Parathyroid adenoma (tissue), 2 donors: ENCODE measurements at regions not wholly inside any gene's neighbourhood (a gene's known extent, or its start where the extent isn't known, plus 50 kb on each side); places are given as distances from the start of the nearest gene placed in this dataset.

Experiments used
- H2AFZ ChIP-seq: fragments of 300-600 bp; sonication (generic); one replicate; pipeline ENCODE4 v1.7.0; 2017; ENCODE audit warnings: antibody characterized with exemption, mild to moderate bottlenecking
- H3K27ac ChIP-seq: fragments of 300-600 bp; sonication (generic); one replicate; pipeline ENCODE4 v1.7.0; 2017
- H3K27me3 ChIP-seq: fragments of 300-600 bp; sonication (generic); one replicate; pipeline ENCODE4 v1.7.0; 2017; ENCODE audit warnings: low read length; ENCODE audit not compliant: control insufficient read depth, insufficient read depth
- H3K36me3 ChIP-seq: fragments of 300-600 bp; sonication (generic); one replicate; pipeline ENCODE4 v1.7.0; 2017; ENCODE audit warnings: low read length; ENCODE audit not compliant: control insufficient read depth, insufficient read depth
- H3K4me1 ChIP-seq: fragments of 300-600 bp; sonication (generic); one replicate; pipeline ENCODE4 v1.7.0; 2017; ENCODE audit warnings: control low read depth
- H3K4me2 ChIP-seq: fragments of 300-600 bp; sonication (generic); one replicate; pipeline ENCODE4 v1.7.0; 2017; ENCODE audit warnings: low read length
- H3K4me3 ChIP-seq: fragments of 300-600 bp; sonication (generic); one replicate; pipeline ENCODE4 v1.7.0; 2017; ENCODE audit warnings: low read depth, low read length
- H3K79me2 ChIP-seq: fragments of 300-600 bp; sonication (generic); one replicate; pipeline ENCODE4 v1.7.0; 2017; ENCODE audit warnings: control low read depth
- H3K9ac ChIP-seq: fragments of 300-600 bp; sonication (generic); one replicate; pipeline ENCODE4 v1.7.0; 2017; ENCODE audit warnings: mild to moderate bottlenecking
- H3K9me3 ChIP-seq: fragments of 300-600 bp; sonication (generic); one replicate; pipeline ENCODE4 v1.7.0; 2017; ENCODE audit warnings: low read length; ENCODE audit not compliant: control insufficient read depth
- TF ChIP-seq, protein P1 (sequence below): fragments of 300-600 bp; sonication (generic); IDR thresholded peaks from one replicate; pipeline ENCODE4 v1.7.0; 2017; ENCODE audit warnings: antibody characterized with exemption, mild to moderate bottlenecking
- donor health status: primary hyperparathyroidism.

DNA sequence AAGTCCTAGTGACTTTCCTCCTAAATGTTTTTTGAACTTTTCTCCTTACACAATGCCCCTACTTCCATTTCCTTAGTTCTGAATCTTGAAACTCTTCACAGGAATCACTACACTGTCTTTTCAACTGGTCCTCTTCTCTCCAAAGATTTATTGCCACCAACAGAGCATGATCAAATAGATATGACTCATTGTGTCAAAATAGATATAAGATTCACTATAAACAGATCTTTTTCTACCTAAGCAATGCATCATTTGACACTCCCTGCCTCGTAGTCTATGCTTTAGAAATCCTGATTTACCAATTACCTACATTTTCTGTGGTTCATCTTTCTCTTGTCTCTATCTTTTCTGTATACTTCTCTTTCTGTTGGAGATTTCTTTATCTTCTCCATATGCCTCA lies 789.6 kb upstream of the SLIT2 start:
- TF ChIP-seq, protein P1, sequence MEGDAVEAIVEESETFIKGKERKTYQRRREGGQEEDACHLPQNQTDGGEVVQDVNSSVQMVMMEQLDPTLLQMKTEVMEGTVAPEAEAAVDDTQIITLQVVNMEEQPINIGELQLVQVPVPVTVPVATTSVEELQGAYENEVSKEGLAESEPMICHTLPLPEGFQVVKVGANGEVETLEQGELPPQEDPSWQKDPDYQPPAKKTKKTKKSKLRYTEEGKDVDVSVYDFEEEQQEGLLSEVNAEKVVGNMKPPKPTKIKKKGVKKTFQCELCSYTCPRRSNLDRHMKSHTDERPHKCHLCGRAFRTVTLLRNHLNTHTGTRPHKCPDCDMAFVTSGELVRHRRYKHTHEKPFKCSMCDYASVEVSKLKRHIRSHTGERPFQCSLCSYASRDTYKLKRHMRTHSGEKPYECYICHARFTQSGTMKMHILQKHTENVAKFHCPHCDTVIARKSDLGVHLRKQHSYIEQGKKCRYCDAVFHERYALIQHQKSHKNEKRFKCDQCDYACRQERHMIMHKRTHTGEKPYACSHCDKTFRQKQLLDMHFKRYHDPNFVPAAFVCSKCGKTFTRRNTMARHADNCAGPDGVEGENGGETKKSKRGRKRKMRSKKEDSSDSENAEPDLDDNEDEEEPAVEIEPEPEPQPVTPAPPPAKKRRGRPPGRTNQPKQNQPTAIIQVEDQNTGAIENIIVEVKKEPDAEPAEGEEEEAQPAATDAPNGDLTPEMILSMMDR: no peak

DNA sequence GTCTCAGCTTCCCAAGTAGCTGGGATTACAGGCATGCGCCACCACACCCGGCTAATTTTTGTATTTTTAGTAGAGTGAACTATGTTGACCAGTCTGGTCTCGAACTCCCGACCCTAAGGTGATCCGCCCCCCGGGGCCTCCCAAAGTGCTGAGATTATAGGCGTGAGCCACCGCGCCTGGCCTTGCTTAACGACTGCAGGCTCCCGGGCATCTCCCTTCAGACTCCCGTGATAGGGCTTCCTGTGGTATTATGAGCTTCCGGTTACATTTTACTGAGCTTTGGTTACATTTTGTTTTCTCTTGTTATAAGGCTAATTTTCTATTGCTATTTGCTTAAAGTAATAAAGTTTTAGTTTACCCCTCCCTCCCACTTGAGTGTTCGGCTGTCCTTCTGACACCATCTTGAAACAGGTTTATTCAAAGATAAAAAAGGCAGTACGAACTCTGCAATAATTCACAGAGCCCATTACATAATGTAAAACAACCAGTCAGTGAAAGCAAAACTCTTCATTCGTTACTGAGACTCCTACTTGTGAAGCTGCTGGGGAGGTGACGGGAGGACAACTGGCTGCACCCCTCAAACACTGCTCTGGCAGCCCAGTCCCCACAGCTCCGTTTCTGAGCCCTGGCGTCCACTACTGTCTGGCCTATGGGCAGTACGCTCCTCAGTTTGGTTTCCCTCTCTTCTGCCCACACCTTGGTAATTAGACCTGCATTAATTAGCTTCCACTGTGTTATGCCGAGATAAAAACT lies 795.7 kb upstream of the SLIT2 start:
- no peaks in the 10 kb centered on the region for H3K4me1 ChIP-seq
- TF ChIP-seq, protein P1: no peak
- H3K27ac ChIP-seq: no peak overlapping the region
- no peaks in the 10 kb centered on the region for H3K27me3 ChIP-seq
- H3K4me2 ChIP-seq: no peak overlapping the region
- no peak overlapping the region for H3K9ac ChIP-seq
- H3K4me3 ChIP-seq: no peak overlapping the region
- H3K36me3 ChIP-seq: no peaks in the 10 kb centered on the region
- no peaks in the 10 kb centered on the region for H3K9me3 ChIP-seq
- H3K79me2 ChIP-seq: no peaks in the 10 kb centered on the region
- no peak overlapping the region for H2AFZ ChIP-seq

More for the DNA sequence above, 789.6 kb upstream of the SLIT2 start:
- H3K9me3 ChIP-seq: no peaks in the 10 kb centered on the region
- H3K27ac ChIP-seq: no peak overlapping the region
- no peak overlapping the region for H3K4me2 ChIP-seq
- no peaks in the 10 kb centered on the region for H3K27me3 ChIP-seq
- H3K4me1 ChIP-seq: no peaks in the 10 kb centered on the region
- no peaks in the 10 kb centered on the region for H3K36me3 ChIP-seq
- no peak overlapping the region for H2AFZ ChIP-seq
- H3K9ac ChIP-seq: no peak overlapping the region
- H3K4me3 ChIP-seq: no peak overlapping the region
- no peaks in the 10 kb centered on the region for H3K79me2 ChIP-seq

DNA sequence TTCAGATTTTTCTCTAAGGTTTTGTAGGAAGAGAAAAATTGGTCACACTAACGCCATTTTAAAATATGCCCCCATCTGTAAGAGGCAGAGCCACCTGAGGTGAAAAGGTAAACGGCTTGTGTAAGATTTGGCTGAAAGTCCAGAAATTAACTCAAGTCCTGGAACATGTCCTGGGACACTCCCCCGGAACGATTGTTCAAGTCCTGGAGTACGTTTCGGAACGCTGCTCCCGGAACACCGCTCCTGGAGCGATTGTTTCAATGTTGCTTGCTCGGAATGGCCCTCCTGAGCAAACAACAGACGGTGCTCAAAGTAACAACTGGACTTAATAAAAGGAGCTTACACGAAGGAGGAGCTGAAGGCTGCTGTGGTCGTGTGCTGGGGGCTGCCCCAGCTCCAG lies 796.5 kb upstream of the SLIT2 start:
- no peaks in the 10 kb centered on the region for H3K79me2 ChIP-seq
- H3K4me3 ChIP-seq: no peak overlapping the region
- no peaks in the 10 kb centered on the region for H3K9me3 ChIP-seq
- H3K9ac ChIP-seq: no peak overlapping the region
- no peaks in the 10 kb centered on the region for H3K4me1 ChIP-seq
- no peak overlapping the region for H3K27ac ChIP-seq
- H3K4me2 ChIP-seq: no peak overlapping the region
- no peaks in the 10 kb centered on the region for H3K36me3 ChIP-seq
- TF ChIP-seq, protein P1: no peak
- no peak overlapping the region for H2AFZ ChIP-seq
- H3K27me3 ChIP-seq: no peaks in the 10 kb centered on the region

DNA sequence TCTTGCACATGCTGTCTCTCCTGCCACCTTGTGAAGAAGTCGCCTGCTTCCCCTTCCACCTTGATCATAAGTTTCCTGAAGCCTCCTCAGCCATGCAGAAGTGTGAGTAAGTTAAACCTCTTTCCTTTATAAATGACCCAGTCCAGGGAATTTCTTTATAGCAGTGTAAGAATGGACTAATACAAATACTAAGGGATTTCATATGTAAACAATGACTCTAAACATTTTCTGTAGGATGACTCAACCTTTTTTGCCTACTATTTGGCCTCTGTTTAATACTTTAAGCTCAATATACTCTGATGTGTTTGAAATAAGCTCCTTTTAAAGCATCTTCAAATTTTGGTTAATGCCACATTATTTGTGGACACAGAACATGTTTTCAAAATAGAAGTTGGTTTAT lies 813.5 kb upstream of the SLIT2 start:
- no peak overlapping the region for H2AFZ ChIP-seq
- TF ChIP-seq, protein P1: no peak
- H3K27ac ChIP-seq: no peak overlapping the region
- no peaks in the 10 kb centered on the region for H3K79me2 ChIP-seq
- no peaks in the 10 kb centered on the region for H3K27me3 ChIP-seq
- no peaks in the 10 kb centered on the region for H3K36me3 ChIP-seq
- no peak overlapping the region for H3K4me2 ChIP-seq
- no peak overlapping the region for H3K4me3 ChIP-seq
- H3K9ac ChIP-seq: no peak overlapping the region
- no peaks in the 10 kb centered on the region for H3K9me3 ChIP-seq
- H3K4me1 ChIP-seq: no peaks in the 10 kb centered on the region

DNA sequence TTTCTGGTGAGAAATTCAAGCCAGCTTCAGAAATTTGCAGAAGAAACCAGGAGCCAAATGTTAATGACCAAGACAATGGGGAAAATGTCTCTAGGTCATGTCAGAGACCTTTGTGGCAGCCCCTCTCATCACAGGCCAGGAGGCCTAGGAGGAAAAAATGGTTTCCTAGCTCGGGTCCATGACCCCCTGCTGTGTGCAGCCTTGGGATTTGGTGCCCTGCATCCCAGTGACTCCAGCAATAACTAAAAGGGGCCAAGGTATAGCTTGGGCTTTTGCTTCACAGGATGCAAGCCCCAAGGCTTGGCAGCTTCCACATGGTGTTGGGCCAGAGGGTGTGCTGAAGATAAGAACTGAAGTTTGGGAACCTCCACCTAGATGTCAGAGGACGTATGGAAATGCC lies 814.7 kb upstream of the SLIT2 start:
- no peak overlapping the region for H3K27ac ChIP-seq
- no peak overlapping the region for H3K4me3 ChIP-seq
- H2AFZ ChIP-seq: no peak overlapping the region
- no peaks in the 10 kb centered on the region for H3K27me3 ChIP-seq
- TF ChIP-seq, protein P1: no peak
- H3K9me3 ChIP-seq: no peaks in the 10 kb centered on the region
- H3K4me2 ChIP-seq: no peak overlapping the region
- H3K36me3 ChIP-seq: no peaks in the 10 kb centered on the region
- H3K79me2 ChIP-seq: no peaks in the 10 kb centered on the region
- no peak overlapping the region for H3K9ac ChIP-seq
- H3K4me1 ChIP-seq: no peaks in the 10 kb centered on the region
